ENCODE measurements at regions not wholly inside any gene's neighbourhood (a gene's known extent, or its start where the extent isn't known, plus 50 kb on each side); places are given as distances from the start of the nearest gene placed in this dataset.

- TF ChIP-seq ZNF281 (CRISPR knock-in tag; IDR thresholded peaks at IDR 0.05) (no peak), TP53 (CRISPR knock-in tag; IDR thresholded peaks at IDR 0.05) (no peak), SP1 (CRISPR knock-in tag; conservative IDR thresholded peaks at IDR 0.05) (no peak), NR2C2 (CRISPR knock-in tag; IDR thresholded peaks at IDR 0.05) (no peak)
Observed at GRCh38 chr3:35067750-35068149, 571.6 kb upstream of the ARPP21 start (continued).

GRCh38 chr3:35070088-35070487 lies 569.2 kb upstream of the ARPP21 start:
- no peak overlapping the region for H3K4me3 Mint-ChIP-seq
- POLR2A ChIA-PET = no interaction called here
- no peak for ATAC-seq
- H3K36me3 Mint-ChIP-seq = no peaks in the 10 kb centered on the region
- no peak overlapping the region for H3K27ac Mint-ChIP-seq
- no peaks in the 10 kb centered on the region; the same call in 1 of the 2 replicates for H3K27me3 Mint-ChIP-seq (ENCODE audit: low read depth)
- no peaks in the 10 kb centered on the region for H3K9me3 Mint-ChIP-seq
- DNase-seq (ENCODE audit: low spot score) = no peak
- CTCF ChIA-PET = no interaction called here
- no peaks in the 10 kb centered on the region for H3K4me1 Mint-ChIP-seq
- TF ChIP-seq KAT7 (CRISPR knock-in tag; IDR thresholded peaks at IDR 0.05; ENCODE audit: borderline replicate concordance) = no peak
- TF ChIP-seq ATF6 (CRISPR knock-in tag; IDR thresholded peaks at IDR 0.05) = no peak
- TF ChIP-seq SMAD4 (CRISPR knock-in tag; IDR thresholded peaks at IDR 0.05) = no peak
- no peak for TF ChIP-seq TEAD4 (CRISPR knock-in tag; IDR thresholded peaks at IDR 0.05)
- TF ChIP-seq MXD4 (CRISPR knock-in tag; IDR thresholded peaks at IDR 0.05; ENCODE audit: borderline replicate concordance) = no peak
- no peak for TF ChIP-seq ATF1 (CRISPR knock-in tag; IDR thresholded peaks at IDR 0.05)
- TF ChIP-seq CBFB (CRISPR knock-in tag; IDR thresholded peaks at IDR 0.05; ENCODE audit: low read depth) = no peak
- no peak for TF ChIP-seq JAZF1 (CRISPR knock-in tag; IDR thresholded peaks at IDR 0.05)
- TF ChIP-seq ZMAT4 (CRISPR knock-in tag; IDR thresholded peaks at IDR 0.05) = no peak
- no peak for TF ChIP-seq MYBL2 (CRISPR knock-in tag; IDR thresholded peaks at IDR 0.05)
- no peak for TF ChIP-seq ATF3 (CRISPR knock-in tag; conservative IDR thresholded peaks at IDR 0.05)
- no peak for TF ChIP-seq ETV6 (CRISPR knock-in tag; IDR thresholded peaks at IDR 0.05)
- no peak for TF ChIP-seq NFE2L1 (CRISPR knock-in tag; IDR thresholded peaks at IDR 0.05)
- no peak for TF ChIP-seq PRRX2 (CRISPR knock-in tag; IDR thresholded peaks at IDR 0.05)
- no peak for TF ChIP-seq TCF7 (CRISPR knock-in tag; IDR thresholded peaks at IDR 0.05; ENCODE audit: low read depth)
- no peak for TF ChIP-seq ZSCAN18 (CRISPR knock-in tag; IDR thresholded peaks at IDR 0.05)

- Mint-ChIP-seq H3K27ac (no peak overlapping the region), H3K4me1 (no peaks in the 10 kb centered on the region), H3K9me3 (no peaks in the 10 kb centered on the region), H3K36me3 (no peaks in the 10 kb centered on the region), H3K4me3 (no peak overlapping the region), H3K27me3 (ENCODE audit: low read depth) (no peaks in the 10 kb centered on the region; the same call in 1 of the 2 replicates)
- CTCF ChIA-PET = no interaction called here
- DNase-seq (ENCODE audit: low spot score) (no peak), ATAC-seq (no peak)
- POLR2A ChIA-PET = no interaction called here
- TF ChIP-seq JAZF1 (CRISPR knock-in tag; IDR thresholded peaks at IDR 0.05) (no peak), HMGA2 (CRISPR knock-in tag; IDR thresholded peaks at IDR 0.05) (no peak), SP1 (CRISPR knock-in tag; conservative IDR thresholded peaks at IDR 0.05) (no peak), ETV6 (CRISPR knock-in tag; IDR thresholded peaks at IDR 0.05) (no peak), FOXK1 (CRISPR knock-in tag; IDR thresholded peaks at IDR 0.05) (no peak), MAX (CRISPR knock-in tag; IDR thresholded peaks at IDR 0.05) (no peak), ZBTB43 (CRISPR knock-in tag; IDR thresholded peaks at IDR 0.05) (no peak), MYBL2 (CRISPR knock-in tag; IDR thresholded peaks at IDR 0.05) (no peak), CREB1 (CRISPR knock-in tag; IDR thresholded peaks at IDR 0.05) (no peak), ZNF281 (CRISPR knock-in tag; IDR thresholded peaks at IDR 0.05) (no peak)
Observed at GRCh38 chr3:35071772-35072171, 567.6 kb upstream of the ARPP21 start.

Measured in WTC11 (cell line).